Glutamatergic neuron (in vitro differentiated cells): ENCODE measurements at regions not wholly inside any gene's neighbourhood (a gene's known extent, or its start where the extent isn't known, plus 50 kb on each side); places are given as distances from the start of the nearest gene placed in this dataset.

Experiments used
- DNase-seq: peaks from one replicate; pipeline ENCODE4 v3.0.0; 2022
- H3K27ac Mint-ChIP-seq: one replicate; pipeline ENCODE4 v1.8.0; 2020; ENCODE audit warnings: mild to moderate bottlenecking, mixed read lengths, inconsistent platforms; ENCODE audit not compliant: unreplicated experiment
- H3K27me3 Mint-ChIP-seq: one replicate; pipeline ENCODE4 v1.8.0; 2020; ENCODE audit warnings: mild to moderate bottlenecking, moderate library complexity, mixed read lengths, inconsistent platforms; ENCODE audit not compliant: unreplicated experiment
- H3K36me3 Mint-ChIP-seq: one replicate; pipeline ENCODE4 v1.8.0; 2020; ENCODE audit warnings: mild to moderate bottlenecking, mixed read lengths, inconsistent platforms; ENCODE audit not compliant: unreplicated experiment
- H3K4me1 Mint-ChIP-seq: one replicate; pipeline ENCODE4 v1.8.0; 2020; ENCODE audit warnings: mild to moderate bottlenecking, low read depth, mixed read lengths, inconsistent platforms; ENCODE audit not compliant: unreplicated experiment
- H3K4me3 Mint-ChIP-seq: one replicate; pipeline ENCODE4 v1.8.0; 2020; ENCODE audit warnings: mild to moderate bottlenecking, mixed read lengths, inconsistent platforms; ENCODE audit not compliant: unreplicated experiment
- H3K9me3 Mint-ChIP-seq: one replicate; pipeline ENCODE4 v1.8.0; 2020; ENCODE audit warnings: mild to moderate bottlenecking, moderate library complexity, mixed read lengths, inconsistent platforms; ENCODE audit not compliant: unreplicated experiment
- TF ChIP-seq, protein P1 (sequence below): fragments of 200-600 bp; sonication (generic); IDR thresholded peaks from one replicate; pipeline ENCODE4 v1.5.0; 2021; ENCODE audit not compliant: partially characterized antibody, unreplicated experiment

DNA sequence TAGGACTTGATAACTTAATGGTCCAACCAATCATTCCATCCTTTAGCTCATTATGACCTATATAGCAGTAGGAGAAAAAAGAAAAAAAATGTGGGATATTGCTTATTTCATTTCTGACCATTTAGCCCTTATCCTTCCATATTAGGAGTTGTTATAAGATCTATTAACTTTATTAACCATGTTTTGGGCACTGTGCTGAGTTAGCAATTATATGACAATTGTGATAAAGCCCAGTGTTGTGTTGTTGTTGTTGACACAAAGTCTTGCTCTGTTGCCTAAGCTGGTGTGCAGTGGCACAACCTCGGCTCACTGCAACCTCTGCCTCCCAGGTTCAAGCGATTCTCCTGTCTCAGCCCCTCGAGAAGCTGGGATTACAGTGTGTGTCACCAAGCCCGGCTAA lies 569.7 kb upstream of the FOXG1 start:
- Mint-ChIP-seq H3K27me3 (no peaks in the 10 kb centered on the region), H3K4me3 (no peak overlapping the region), H3K36me3 (no peaks in the 10 kb centered on the region), H3K4me1 (no peaks in the 10 kb centered on the region), H3K27ac (no peak overlapping the region), H3K9me3 (no peaks in the 10 kb centered on the region)
- TF ChIP-seq, protein P1, sequence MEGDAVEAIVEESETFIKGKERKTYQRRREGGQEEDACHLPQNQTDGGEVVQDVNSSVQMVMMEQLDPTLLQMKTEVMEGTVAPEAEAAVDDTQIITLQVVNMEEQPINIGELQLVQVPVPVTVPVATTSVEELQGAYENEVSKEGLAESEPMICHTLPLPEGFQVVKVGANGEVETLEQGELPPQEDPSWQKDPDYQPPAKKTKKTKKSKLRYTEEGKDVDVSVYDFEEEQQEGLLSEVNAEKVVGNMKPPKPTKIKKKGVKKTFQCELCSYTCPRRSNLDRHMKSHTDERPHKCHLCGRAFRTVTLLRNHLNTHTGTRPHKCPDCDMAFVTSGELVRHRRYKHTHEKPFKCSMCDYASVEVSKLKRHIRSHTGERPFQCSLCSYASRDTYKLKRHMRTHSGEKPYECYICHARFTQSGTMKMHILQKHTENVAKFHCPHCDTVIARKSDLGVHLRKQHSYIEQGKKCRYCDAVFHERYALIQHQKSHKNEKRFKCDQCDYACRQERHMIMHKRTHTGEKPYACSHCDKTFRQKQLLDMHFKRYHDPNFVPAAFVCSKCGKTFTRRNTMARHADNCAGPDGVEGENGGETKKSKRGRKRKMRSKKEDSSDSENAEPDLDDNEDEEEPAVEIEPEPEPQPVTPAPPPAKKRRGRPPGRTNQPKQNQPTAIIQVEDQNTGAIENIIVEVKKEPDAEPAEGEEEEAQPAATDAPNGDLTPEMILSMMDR = no peak
- DNase-seq = no peak

DNA sequence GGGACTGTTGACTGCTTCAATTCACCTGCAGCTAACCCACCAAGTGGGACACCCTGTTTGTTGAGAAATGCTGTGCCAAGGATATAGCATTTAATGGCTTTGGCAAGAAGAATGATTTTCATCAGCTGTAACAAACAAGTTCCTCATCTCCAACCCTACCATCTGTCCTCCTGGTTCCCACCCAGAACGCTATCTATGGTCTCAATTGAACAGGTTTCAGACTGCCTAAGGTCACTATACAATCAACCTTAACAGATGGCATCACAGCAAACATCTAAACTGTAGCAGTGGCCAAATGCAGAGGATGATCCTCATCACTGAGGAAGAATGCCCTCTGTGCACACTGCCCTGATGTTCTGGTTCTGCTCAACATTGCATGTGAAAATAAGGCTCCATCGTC lies 546.2 kb upstream of the FOXG1 start:
- no peaks in the 10 kb centered on the region for H3K9me3 Mint-ChIP-seq
- H3K4me3 Mint-ChIP-seq = no peak overlapping the region
- no peaks in the 10 kb centered on the region for H3K36me3 Mint-ChIP-seq
- H3K27ac Mint-ChIP-seq = peak overlapping the region; percentile 57
- H3K4me1 Mint-ChIP-seq = peaks cover 12% of the 10 kb centered on the region
- TF ChIP-seq, protein P1 = no peak
- no peak for DNase-seq
- no peaks in the 10 kb centered on the region for H3K27me3 Mint-ChIP-seq

DNA sequence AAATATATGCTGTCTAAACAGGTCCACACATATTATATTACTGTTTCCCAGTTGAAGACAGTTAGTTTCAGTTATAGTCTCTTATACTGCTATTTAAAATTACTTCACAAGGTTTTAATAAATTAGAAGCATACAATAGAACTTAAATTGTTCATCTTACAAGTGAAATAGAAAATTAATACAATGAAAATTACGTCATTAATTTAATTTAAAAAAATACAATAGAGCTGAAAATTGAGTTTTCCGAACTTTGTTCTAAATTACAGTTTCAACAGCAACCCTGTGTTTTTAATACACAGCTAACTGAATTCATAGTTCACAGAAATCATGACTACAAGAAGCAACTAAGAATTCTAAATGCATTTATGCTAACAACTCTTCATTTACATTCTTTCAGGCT lies 525.7 kb upstream of the FOXG1 start:
- peaks cover 10% of the 10 kb centered on the region for H3K36me3 Mint-ChIP-seq
- no peak overlapping the region for H3K4me3 Mint-ChIP-seq
- no peak for DNase-seq
- peaks cover 5% of the 10 kb centered on the region for H3K4me1 Mint-ChIP-seq
- H3K27me3 Mint-ChIP-seq = no peaks in the 10 kb centered on the region
- peaks cover 3% of the 10 kb centered on the region for H3K9me3 Mint-ChIP-seq
- TF ChIP-seq, protein P1 = no peak
- H3K27ac Mint-ChIP-seq = no peak overlapping the region

DNA sequence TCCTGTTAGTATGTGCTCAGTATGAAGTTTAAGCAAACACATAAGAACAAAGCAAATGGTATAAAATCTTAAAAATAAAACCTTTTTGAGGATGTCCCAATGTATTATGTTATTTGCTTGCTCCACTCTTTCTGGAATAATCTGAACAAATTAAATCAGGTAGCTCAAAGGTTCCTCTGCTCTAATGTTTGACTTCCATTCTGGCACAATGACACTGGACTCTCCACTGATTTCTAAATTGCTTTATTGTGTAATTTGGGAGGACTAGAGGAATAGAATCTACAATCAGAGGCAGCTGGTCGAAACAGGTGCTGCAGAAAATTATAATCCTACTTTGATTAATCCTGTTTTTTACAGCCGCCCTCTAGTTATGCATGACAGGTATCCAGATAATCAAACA lies 523.7 kb upstream of the FOXG1 start:
- no peak overlapping the region for H3K27ac Mint-ChIP-seq
- TF ChIP-seq, protein P1 = no peak
- peaks cover 1% of the 10 kb centered on the region for H3K27me3 Mint-ChIP-seq
- DNase-seq = no peak
- H3K36me3 Mint-ChIP-seq = peaks cover 10% of the 10 kb centered on the region
- H3K4me1 Mint-ChIP-seq = peaks cover 7% of the 10 kb centered on the region
- H3K9me3 Mint-ChIP-seq = peaks cover 3% of the 10 kb centered on the region
- no peak overlapping the region for H3K4me3 Mint-ChIP-seq

DNA sequence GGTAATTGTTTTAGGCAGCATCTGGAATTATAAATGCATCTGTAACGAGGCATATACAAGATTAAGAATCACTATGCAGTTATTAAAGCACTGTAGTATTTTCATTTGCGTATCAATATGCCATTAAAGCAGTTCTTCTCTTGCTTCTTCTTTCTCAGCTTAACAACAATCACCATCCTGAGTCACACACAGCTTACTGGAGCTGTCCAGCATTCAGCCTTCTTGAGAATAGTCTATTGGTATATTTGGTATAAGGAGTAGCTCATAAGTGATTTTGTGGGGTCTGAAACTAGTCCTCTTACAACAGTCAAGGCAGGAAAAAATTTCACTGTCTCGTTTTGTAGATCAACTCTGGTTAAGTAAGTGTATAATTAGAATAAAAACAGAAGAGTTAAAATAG lies 523.0 kb upstream of the FOXG1 start:
- Mint-ChIP-seq H3K4me1 (peaks cover 7% of the 10 kb centered on the region), H3K36me3 (peaks cover 10% of the 10 kb centered on the region), H3K4me3 (no peak overlapping the region), H3K9me3 (peaks cover 3% of the 10 kb centered on the region), H3K27me3 (peaks cover 1% of the 10 kb centered on the region), H3K27ac (no peak overlapping the region)
- no peak for DNase-seq
- TF ChIP-seq, protein P1 = no peak
